ENCODE measurements at regions not wholly inside any gene's neighbourhood (a gene's known extent, or its start where the extent isn't known, plus 50 kb on each side); places are given as distances from the start of the nearest gene placed in this dataset.

DNA sequence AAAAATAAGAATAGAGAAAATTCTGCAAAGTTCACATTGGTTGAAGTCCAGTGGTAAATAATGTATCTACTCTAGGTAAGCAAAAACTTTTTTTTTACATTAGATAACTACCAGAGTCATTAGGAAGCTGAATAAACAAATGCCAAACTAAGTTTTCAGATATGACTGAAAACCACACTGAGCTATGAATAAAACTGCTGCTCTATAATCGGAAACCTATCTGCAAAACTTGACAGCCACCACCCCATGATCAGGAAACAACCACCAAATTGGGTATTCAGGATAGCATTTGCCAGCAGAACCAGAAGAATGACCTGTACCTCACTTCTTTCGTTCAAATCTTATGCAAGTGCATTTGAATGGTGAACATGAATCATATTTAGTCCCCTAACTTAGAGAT is 173.0 kb upstream of the TET2 start:
- no peak overlapping the region for H3K4me3 Mint-ChIP-seq
- WGBS (ENCODE audit: insufficient coverage) = 13% methylated on average over 1 of the region's 2 CpGs

DNA sequence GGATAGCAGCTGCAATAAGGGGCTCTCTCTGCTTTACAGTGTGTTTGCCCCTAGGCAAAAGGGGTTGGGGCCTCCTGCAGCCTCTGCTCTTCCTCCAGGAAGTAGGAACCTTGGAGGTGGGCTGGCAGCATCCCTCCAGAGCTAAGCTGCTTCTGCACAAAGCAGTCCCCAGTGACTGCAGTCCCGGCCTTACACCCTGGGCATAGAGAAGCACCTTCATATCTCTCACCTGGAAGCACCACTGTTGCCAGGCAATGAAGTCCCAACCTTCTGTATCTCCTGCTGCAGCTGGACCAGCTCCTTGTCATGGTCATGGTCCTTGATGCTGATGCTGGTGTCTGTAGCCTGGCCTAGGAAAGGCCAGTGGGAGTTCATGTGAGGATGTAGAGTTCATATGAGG is 171.1 kb upstream of the TET2 start:
- no peaks in the 10 kb centered on the region for H3K36me3 ChIP-seq (replicated peaks in 1 of 2; ENCODE audit: control insufficient read depth in 1 of 2, insufficient read depth in 2 of 2, low read length in 2 of 2)
- no peak overlapping the region for H3K9ac ChIP-seq (ENCODE audit: insufficient read depth, low read length, poor library complexity, severe bottlenecking)
- H4K20me1 ChIP-seq (ENCODE audit: insufficient read depth, low read length) = no peaks in the 10 kb centered on the region
- no peaks in the 10 kb centered on the region for H3K36me3 Mint-ChIP-seq
- H3K4me2 ChIP-seq (replicated peaks; ENCODE audit: extremely low read depth, low read length, poor library complexity, severe bottlenecking) = no peak overlapping the region
- no peak overlapping the region for H3K27ac ChIP-seq (ENCODE audit: low read depth in 1 of 2, low read length in 2 of 2)
- intact Hi-C loops (cut with micrococcal nuclease) = loop anchor here in 1 of 2 donors (10.0 kb wide), 1 partner anchor 79 kb away; no protein-coding TSS in a partner anchor
- H3K27me3 ChIP-seq (ENCODE audit: control insufficient read depth in 2 of 2, insufficient read depth in 2 of 2, low read length in 2 of 2) = no peaks in the 10 kb centered on the region
- no peaks in the 10 kb centered on the region for H3K27me3 Mint-ChIP-seq (ENCODE audit: low read depth in 3 of 3)
- peak overlapping the region; percentile 7 for H2AFZ ChIP-seq (ENCODE audit: insufficient read depth, low read depth, low read length, poor library complexity, severe bottlenecking)
- peaks cover 10% of the 10 kb centered on the region for H3K4me1 Mint-ChIP-seq
- no peaks in the 10 kb centered on the region for H3K9me3 ChIP-seq (replicated peaks in 1 of 2; ENCODE audit: control insufficient read depth in 1 of 2, insufficient read depth in 1 of 2, low read length in 2 of 2)
- H3K9me3 Mint-ChIP-seq = peaks cover 3 to 10% (median 6%) of the 10 kb centered on the region in 7 donors
- H3K4me1 ChIP-seq (ENCODE audit: control insufficient read depth in 1 of 2, insufficient read depth in 2 of 2, low read length in 2 of 2) = peaks cover 12 to 14% of the 10 kb centered on the region in 2 donors
- H3K27ac Mint-ChIP-seq = no peak overlapping the region
- H3K79me2 ChIP-seq (ENCODE audit: insufficient read depth, low read length) = no peaks in the 10 kb centered on the region
- TF ChIP-seq, protein P1, sequence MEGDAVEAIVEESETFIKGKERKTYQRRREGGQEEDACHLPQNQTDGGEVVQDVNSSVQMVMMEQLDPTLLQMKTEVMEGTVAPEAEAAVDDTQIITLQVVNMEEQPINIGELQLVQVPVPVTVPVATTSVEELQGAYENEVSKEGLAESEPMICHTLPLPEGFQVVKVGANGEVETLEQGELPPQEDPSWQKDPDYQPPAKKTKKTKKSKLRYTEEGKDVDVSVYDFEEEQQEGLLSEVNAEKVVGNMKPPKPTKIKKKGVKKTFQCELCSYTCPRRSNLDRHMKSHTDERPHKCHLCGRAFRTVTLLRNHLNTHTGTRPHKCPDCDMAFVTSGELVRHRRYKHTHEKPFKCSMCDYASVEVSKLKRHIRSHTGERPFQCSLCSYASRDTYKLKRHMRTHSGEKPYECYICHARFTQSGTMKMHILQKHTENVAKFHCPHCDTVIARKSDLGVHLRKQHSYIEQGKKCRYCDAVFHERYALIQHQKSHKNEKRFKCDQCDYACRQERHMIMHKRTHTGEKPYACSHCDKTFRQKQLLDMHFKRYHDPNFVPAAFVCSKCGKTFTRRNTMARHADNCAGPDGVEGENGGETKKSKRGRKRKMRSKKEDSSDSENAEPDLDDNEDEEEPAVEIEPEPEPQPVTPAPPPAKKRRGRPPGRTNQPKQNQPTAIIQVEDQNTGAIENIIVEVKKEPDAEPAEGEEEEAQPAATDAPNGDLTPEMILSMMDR (IDR thresholded peaks at IDR 0.05) = no peak
- DNase-seq = no peak
- WGBS (ENCODE audit: insufficient coverage) = 100% methylated on average over 1 of the region's 1 CpG
- H3K4me3 ChIP-seq (replicated peaks in 1 of 3; ENCODE audit: low read depth in 2 of 3, low read length in 3 of 3) = no peak overlapping the region
- no peak overlapping the region for H3K4me3 Mint-ChIP-seq

More for the DNA sequence above, 173.0 kb upstream of the TET2 start:
- TF ChIP-seq, protein P1 (IDR thresholded peaks at IDR 0.05) = no peak
- no peak overlapping the region for H3K9ac ChIP-seq (ENCODE audit: insufficient read depth, low read length, poor library complexity, severe bottlenecking)
- H3K79me2 ChIP-seq (ENCODE audit: insufficient read depth, low read length) = no peaks in the 10 kb centered on the region
- no peaks in the 10 kb centered on the region for H3K9me3 ChIP-seq (replicated peaks in 1 of 2; ENCODE audit: control insufficient read depth in 1 of 2, insufficient read depth in 1 of 2, low read length in 2 of 2)
- Mint-ChIP-seq H3K4me1 (peaks cover 14% of the 10 kb centered on the region), H3K9me3 (no peaks in the 10 kb centered on the region), H3K36me3 (no peaks in the 10 kb centered on the region), H3K27me3 (ENCODE audit: low read depth in 3 of 3) (no peaks in the 10 kb centered on the region), H3K27ac (no peak overlapping the region)
- no peaks in the 10 kb centered on the region for H3K36me3 ChIP-seq (replicated peaks in 1 of 2; ENCODE audit: control insufficient read depth in 1 of 2, insufficient read depth in 2 of 2, low read length in 2 of 2)
- intact Hi-C loops (cut with micrococcal nuclease) = loop anchor here in 1 of 2 donors (10.0 kb wide), 1 partner anchor 81 kb away; no protein-coding TSS in a partner anchor
- H3K4me2 ChIP-seq (replicated peaks; ENCODE audit: extremely low read depth, low read length, poor library complexity, severe bottlenecking) = no peak overlapping the region
- H4K20me1 ChIP-seq (ENCODE audit: insufficient read depth, low read length) = no peaks in the 10 kb centered on the region
- peaks cover 15 to 19% of the 10 kb centered on the region in 2 donors for H3K4me1 ChIP-seq (ENCODE audit: control insufficient read depth in 1 of 2, insufficient read depth in 2 of 2, low read length in 2 of 2)
- no peak for DNase-seq
- H3K27ac ChIP-seq (ENCODE audit: low read depth in 1 of 2, low read length in 2 of 2) = no peak overlapping the region
- H2AFZ ChIP-seq (ENCODE audit: insufficient read depth, low read depth, low read length, poor library complexity, severe bottlenecking) = no peak overlapping the region
- no peak overlapping the region for H3K4me3 ChIP-seq (replicated peaks in 1 of 3; ENCODE audit: low read depth in 2 of 3, low read length in 3 of 3)
- H3K27me3 ChIP-seq (ENCODE audit: control insufficient read depth in 2 of 2, insufficient read depth in 2 of 2, low read length in 2 of 2) = no peaks in the 10 kb centered on the region
